ENCODE measurements at regions not wholly inside any gene's neighbourhood (a gene's known extent, or its start where the extent isn't known, plus 50 kb on each side); places are given as distances from the start of the nearest gene placed in this dataset.
A peak's percentile ranks its signal among the peaks of the same experiment; 100 is the strongest.
"Not testable (repeated sequence)": the region's sequence is repeated elsewhere in the genome, so short reads cannot be mapped to it uniquely, and the experiment has no call there.

DNA sequence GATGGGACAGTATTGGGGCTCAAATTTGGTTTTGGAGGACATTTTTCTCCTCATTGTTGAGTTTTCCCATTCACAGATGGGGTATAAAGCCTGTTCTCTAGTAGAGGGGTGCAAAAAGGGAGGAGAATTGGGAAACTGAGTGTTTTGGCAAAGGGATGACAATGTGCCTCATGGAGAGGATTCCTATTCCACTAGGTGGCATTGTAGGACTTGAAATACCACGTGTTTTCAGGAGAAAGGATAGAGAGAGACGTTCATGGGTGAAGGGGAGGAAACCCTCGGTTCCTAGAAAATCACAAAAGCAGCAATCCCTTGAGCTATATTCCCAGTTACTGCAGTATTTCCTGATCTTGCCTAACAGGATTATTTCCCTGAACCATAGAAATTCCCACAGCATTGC is 113.7 kb upstream of the SRD5A2 start:
- H3K4me1 ChIP-seq (replicated peaks; ENCODE audit: insufficient read depth), result no peaks in the 10 kb centered on the region
- H3K79me2 ChIP-seq (ENCODE audit: low read depth), result no peaks in the 10 kb centered on the region
- no peaks in the 10 kb centered on the region for H3F3A ChIP-seq (ENCODE audit: insufficient read depth, low read depth)
- no peak for DNase-seq
- no peak overlapping the region for H3K4me3 ChIP-seq
- no peaks in the 10 kb centered on the region for H3K27me3 ChIP-seq (ENCODE audit: insufficient read depth, low read depth)
- no TSS peak for BruUV-seq (replicated peaks)
- no peaks in the 10 kb centered on the region for H3K36me3 ChIP-seq (ENCODE audit: low read depth)
- H3K4me2 ChIP-seq, result no peak overlapping the region
- intact Hi-C loops (cut with micrococcal nuclease; ENCODE audit: unreplicated experiment), result no loop called here
- ChIA-PET POLR2A (ENCODE audit: unreplicated experiment) (no interaction called here), CTCF (no interaction called here)
- no peak overlapping the region for H3K27ac ChIP-seq
- H3K9me2 ChIP-seq (ENCODE audit: insufficient read depth), result no peaks in the 10 kb centered on the region
- H3K9me3 ChIP-seq (ENCODE audit: insufficient read depth, low read depth), result peaks cover 53% of the 10 kb centered on the region
- no peaks in the 10 kb centered on the region for H4K20me1 ChIP-seq (ENCODE audit: insufficient read depth)
- TF ChIP-seq EZH2 (IDR thresholded peaks at IDR 0.05; ENCODE audit: low read depth), result no peak
- TF ChIP-seq, protein P1, sequence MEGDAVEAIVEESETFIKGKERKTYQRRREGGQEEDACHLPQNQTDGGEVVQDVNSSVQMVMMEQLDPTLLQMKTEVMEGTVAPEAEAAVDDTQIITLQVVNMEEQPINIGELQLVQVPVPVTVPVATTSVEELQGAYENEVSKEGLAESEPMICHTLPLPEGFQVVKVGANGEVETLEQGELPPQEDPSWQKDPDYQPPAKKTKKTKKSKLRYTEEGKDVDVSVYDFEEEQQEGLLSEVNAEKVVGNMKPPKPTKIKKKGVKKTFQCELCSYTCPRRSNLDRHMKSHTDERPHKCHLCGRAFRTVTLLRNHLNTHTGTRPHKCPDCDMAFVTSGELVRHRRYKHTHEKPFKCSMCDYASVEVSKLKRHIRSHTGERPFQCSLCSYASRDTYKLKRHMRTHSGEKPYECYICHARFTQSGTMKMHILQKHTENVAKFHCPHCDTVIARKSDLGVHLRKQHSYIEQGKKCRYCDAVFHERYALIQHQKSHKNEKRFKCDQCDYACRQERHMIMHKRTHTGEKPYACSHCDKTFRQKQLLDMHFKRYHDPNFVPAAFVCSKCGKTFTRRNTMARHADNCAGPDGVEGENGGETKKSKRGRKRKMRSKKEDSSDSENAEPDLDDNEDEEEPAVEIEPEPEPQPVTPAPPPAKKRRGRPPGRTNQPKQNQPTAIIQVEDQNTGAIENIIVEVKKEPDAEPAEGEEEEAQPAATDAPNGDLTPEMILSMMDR (conservative IDR thresholded peaks at IDR 0.05), result peak; percentile 62
- H2AFZ ChIP-seq, result no peak overlapping the region

- Histone ChIP-seq H3F3A (ENCODE audit: insufficient read depth, low read depth) (no peaks in the 10 kb centered on the region), H3K27me3 (ENCODE audit: insufficient read depth, low read depth) (no peaks in the 10 kb centered on the region), H3K4me1 (replicated peaks; ENCODE audit: insufficient read depth) (no peaks in the 10 kb centered on the region), H3K9me2 (ENCODE audit: insufficient read depth) (no peaks in the 10 kb centered on the region), H4K20me1 (ENCODE audit: insufficient read depth) (no peaks in the 10 kb centered on the region), H3K4me3 (no peak overlapping the region), H3K79me2 (ENCODE audit: low read depth) (no peaks in the 10 kb centered on the region), H3K4me2 (no peak overlapping the region), H3K27ac (no peak overlapping the region), H3K9me3 (ENCODE audit: insufficient read depth, low read depth) (peaks cover 48% of the 10 kb centered on the region), H3K36me3 (ENCODE audit: low read depth) (no peaks in the 10 kb centered on the region), H2AFZ (no peak overlapping the region)
- no peak for TF ChIP-seq EZH2 (IDR thresholded peaks at IDR 0.05; ENCODE audit: low read depth)
- TF ChIP-seq, protein P1 (conservative IDR thresholded peaks at IDR 0.05), result no peak
- no peak for DNase-seq
- POLR2A ChIA-PET (ENCODE audit: unreplicated experiment), result no interaction called here
- intact Hi-C loops (cut with micrococcal nuclease; ENCODE audit: unreplicated experiment), result no loop called here
- CTCF ChIA-PET, result no interaction called here
- BruUV-seq (replicated peaks), result no TSS peak
Observed at GRCh38 chr2:31693882-31694281, 113.1 kb upstream of the SRD5A2 start.

GRCh38 chr2:31688282-31688681 is 107.5 kb upstream of the SRD5A2 start:
- no peaks in the 10 kb centered on the region for H3K79me2 ChIP-seq (ENCODE audit: low read depth)
- H2AFZ ChIP-seq, result no peak overlapping the region
- H3F3A ChIP-seq (ENCODE audit: insufficient read depth, low read depth), result no peaks in the 10 kb centered on the region
- H3K4me1 ChIP-seq (replicated peaks; ENCODE audit: insufficient read depth), result no peaks in the 10 kb centered on the region
- no peak for DNase-seq
- H3K9me3 ChIP-seq (ENCODE audit: insufficient read depth, low read depth), result peaks cover 20% of the 10 kb centered on the region
- no peak overlapping the region for H3K4me2 ChIP-seq
- H3K4me3 ChIP-seq, result no peak overlapping the region; the same call in 1 of the 2 replicates
- intact Hi-C loops (cut with micrococcal nuclease; ENCODE audit: unreplicated experiment), result no loop called here
- ChIA-PET POLR2A (ENCODE audit: unreplicated experiment) (no interaction called here), CTCF (no interaction called here)
- TF ChIP-seq, protein P1 (conservative IDR thresholded peaks at IDR 0.05), result peak; percentile 88
- TF ChIP-seq EZH2 (IDR thresholded peaks at IDR 0.05; ENCODE audit: low read depth), result no peak
- H3K9me2 ChIP-seq (ENCODE audit: insufficient read depth), result no peaks in the 10 kb centered on the region
- BruUV-seq (replicated peaks), result no TSS peak
- H3K27ac ChIP-seq, result no peak overlapping the region
- no peaks in the 10 kb centered on the region for H3K27me3 ChIP-seq (ENCODE audit: insufficient read depth, low read depth)
- H4K20me1 ChIP-seq (ENCODE audit: insufficient read depth), result no peaks in the 10 kb centered on the region
- H3K36me3 ChIP-seq (ENCODE audit: low read depth), result no peaks in the 10 kb centered on the region

GRCh38 chr2:31683506-31683905 is 102.8 kb upstream of the SRD5A2 start:
- H3K27me3 ChIP-seq (ENCODE audit: insufficient read depth, low read depth); H3K36me3 ChIP-seq (ENCODE audit: low read depth); H3K9me2 ChIP-seq (ENCODE audit: insufficient read depth); CTCF ChIA-PET; POLR2A ChIA-PET (ENCODE audit: unreplicated experiment); H3K27ac ChIP-seq; H3F3A ChIP-seq (ENCODE audit: insufficient read depth, low read depth); H3K4me3 ChIP-seq; H4K20me1 ChIP-seq (ENCODE audit: insufficient read depth); H3K4me1 ChIP-seq (replicated peaks; ENCODE audit: insufficient read depth); BruUV-seq (replicated peaks); H3K79me2 ChIP-seq (ENCODE audit: low read depth); intact Hi-C loops (cut with micrococcal nuclease; ENCODE audit: unreplicated experiment): not testable (repeated sequence)
- peaks cover 13% of the 10 kb centered on the region for H3K9me3 ChIP-seq (ENCODE audit: insufficient read depth, low read depth)
- H3K4me2 ChIP-seq, result peak overlapping the region; percentile 22; the same call in 1 of the 2 replicates
- peak overlapping the region; percentile 37; the same call in 1 of the 2 replicates for H2AFZ ChIP-seq
- DNase-seq, result peak in 1 of 2 experiments; percentile 42

Data from PC-9 (cell line).